ENCODE measurements at regions not wholly inside any gene's neighbourhood (a gene's known extent, or its start where the extent isn't known, plus 50 kb on each side); places are given as distances from the start of the nearest gene placed in this dataset.

DNA sequence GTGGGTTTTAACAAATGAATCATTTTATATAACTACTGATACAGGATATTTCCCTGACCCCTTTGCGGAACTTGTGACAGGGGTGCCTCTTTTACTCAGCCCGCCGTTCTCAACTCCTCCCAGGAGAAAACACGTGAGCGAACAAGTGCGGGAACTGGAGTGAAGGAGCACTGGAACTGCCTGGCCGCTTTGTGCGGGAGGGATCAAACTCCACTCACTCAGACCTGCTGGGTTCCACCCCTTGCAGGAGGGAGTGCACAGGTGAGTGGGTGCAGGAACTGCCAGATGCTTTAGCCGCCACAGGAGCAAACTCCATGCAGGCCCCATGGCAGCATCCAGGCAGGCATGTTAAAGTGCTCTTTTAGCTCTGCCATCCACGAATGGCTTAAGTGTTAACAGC is 513.4 kb upstream of the GRM3 start:
- no peak for ATAC-seq
- Histone ChIP-seq H3K4me3 (no peak overlapping the region), H3K4me1 (no peaks in the 10 kb centered on the region), H3K9me3 (peaks cover 0 to 38% (median 0%) of the 10 kb centered on the region in 11 donors), H3K27ac (no peak overlapping the region), H3K36me3 (no peaks in the 10 kb centered on the region), H3K27me3 (no peaks in the 10 kb centered on the region)
- intact Hi-C loops (cut with DNase I), result no loop called here
- DNase-seq, result no peak
- 86 to 87% methylated on average over 10 of the region's 10 CpGs for WGBS, 2 donors
- TF ChIP-seq CTCF (IDR thresholded peaks at IDR 0.05), result no peak

GRCh38 chr7:86123476-86123875 is 520.2 kb upstream of the GRM3 start:
- no peak for TF ChIP-seq CTCF (IDR thresholded peaks at IDR 0.05)
- no peak for DNase-seq
- H3K27me3 ChIP-seq, result no peaks in the 10 kb centered on the region
- no peak overlapping the region for H3K4me3 ChIP-seq
- H3K4me1 ChIP-seq, result no peaks in the 10 kb centered on the region
- ATAC-seq, result no peak
- no peak overlapping the region for H3K27ac ChIP-seq
- H3K36me3 ChIP-seq, result no peaks in the 10 kb centered on the region
- 75 to 82% methylated on average over 4 of the region's 4 CpGs for WGBS, 2 donors
- peaks cover 0 to 38% (median 0%) of the 10 kb centered on the region in 11 donors for H3K9me3 ChIP-seq
- intact Hi-C loops (cut with DNase I), result no loop called here

DNA sequence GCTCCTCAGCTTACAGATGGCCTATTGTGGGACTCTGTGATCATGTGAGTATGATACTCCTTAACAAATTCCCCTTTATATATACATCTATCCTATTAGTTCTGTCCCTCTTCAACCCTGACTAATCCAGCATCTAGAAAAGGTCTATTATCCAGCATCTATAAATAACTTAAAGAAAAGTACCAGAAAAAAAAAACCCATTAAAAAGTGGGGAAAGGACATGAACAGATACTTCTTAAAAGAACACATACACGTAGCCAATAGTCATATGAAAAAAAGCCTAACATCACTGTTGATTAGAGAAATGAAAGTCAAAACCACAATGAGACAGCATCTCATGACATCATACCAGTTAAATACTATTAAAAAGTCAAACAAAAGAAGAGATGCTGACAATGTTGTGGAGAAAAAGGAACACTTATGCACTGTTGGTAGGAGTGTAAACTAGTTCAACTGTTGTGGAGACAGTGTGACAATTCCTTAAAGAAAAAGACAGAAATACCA is 549.5 kb upstream of the GRM3 start:
- Histone ChIP-seq H3K4me3 (no peak overlapping the region), H3K27ac (no peak overlapping the region), H3K27me3 (no peaks in the 10 kb centered on the region), H3K36me3 (no peaks in the 10 kb centered on the region), H3K9me3 (peaks cover 0 to 41% (median 9%) of the 10 kb centered on the region in 11 donors), H3K4me1 (no peaks in the 10 kb centered on the region)
- ATAC-seq (no peak), DNase-seq (no peak)
- TF ChIP-seq CTCF (IDR thresholded peaks at IDR 0.05), result no peak
- 49 to 58% methylated on average over 1 of the region's 1 CpG for WGBS, 2 donors
- intact Hi-C loops (cut with DNase I), result no loop called here

DNA sequence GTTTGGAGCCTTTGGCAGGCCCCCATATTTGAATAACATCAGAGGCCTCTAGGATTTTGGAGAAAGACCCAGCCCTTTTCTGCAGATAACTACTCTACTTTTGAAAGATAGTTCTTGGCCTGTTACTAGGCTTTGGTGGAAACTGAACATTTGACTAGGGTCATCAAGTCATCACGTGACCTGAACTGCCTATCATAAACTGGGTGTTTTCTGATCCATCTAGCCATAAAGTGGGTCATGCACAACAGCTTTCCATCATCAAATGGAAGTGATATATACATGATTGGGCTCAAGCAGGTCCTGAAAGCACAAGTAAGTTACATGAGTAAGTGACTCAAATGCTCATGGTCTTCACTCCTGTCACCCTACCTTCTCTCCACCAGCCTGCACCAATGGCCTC is 552.3 kb upstream of the GRM3 start:
- intact Hi-C loops (cut with DNase I), result no loop called here
- no peaks in the 10 kb centered on the region for H3K36me3 ChIP-seq
- H3K27me3 ChIP-seq, result no peaks in the 10 kb centered on the region
- H3K4me1 ChIP-seq, result no peaks in the 10 kb centered on the region
- TF ChIP-seq CTCF (IDR thresholded peaks at IDR 0.05), result no peak
- WGBS, 2 donors, result 40 to 52% methylated on average over 1 of the region's 1 CpG
- no peak overlapping the region for H3K27ac ChIP-seq
- DNase-seq (no peak), ATAC-seq (no peak)
- no peak overlapping the region for H3K4me3 ChIP-seq
- H3K9me3 ChIP-seq, result peaks cover 0 to 62% (median 14%) of the 10 kb centered on the region in 11 donors
